Stimulated activated memory B cell treated with anti-CD40 and anti-IgM and Interleukin-4, amounts not matched to agents 10 μg/mL and 1 μg/mL and 100 μg/mL, for 72 hours (primary cell): ENCODE measurements at regions not wholly inside any gene's neighbourhood (a gene's known extent, or its start where the extent isn't known, plus 50 kb on each side); places are given as distances from the start of the nearest gene placed in this dataset.
A peak's percentile ranks its signal among the peaks of the same experiment; 100 is the strongest.
"Not testable (repeated sequence)": the region's sequence is repeated elsewhere in the genome, so short reads cannot be mapped to it uniquely, and the experiment has no call there.

Experiments
- ATAC-seq: fragments of 150-1000 bp; cut with Tn5 transposase; 2 replicates; pipeline ENCODE4 v1.10.0; 2021
- H3K27ac Mint-ChIP-seq: one replicate; pipeline ENCODE4 v1.8.0; 2022; ENCODE audit warnings: mild to moderate bottlenecking, mixed read lengths
- H3K27me3 Mint-ChIP-seq: one replicate; pipeline ENCODE4 v1.8.0; 2022; ENCODE audit warnings: mixed read lengths
- H3K36me3 Mint-ChIP-seq: one replicate; pipeline ENCODE4 v1.8.0; 2022; ENCODE audit warnings: mixed read lengths
- H3K4me1 Mint-ChIP-seq: one replicate; pipeline ENCODE4 v1.8.0; 2022; ENCODE audit warnings: mixed read lengths
- H3K4me3 Mint-ChIP-seq: one replicate; pipeline ENCODE4 v1.8.0; 2022; ENCODE audit warnings: mild to moderate bottlenecking, moderate library complexity, mixed read lengths
- H3K9me3 Mint-ChIP-seq: one replicate; pipeline ENCODE4 v1.8.0; 2022; ENCODE audit warnings: mixed read lengths

DNA sequence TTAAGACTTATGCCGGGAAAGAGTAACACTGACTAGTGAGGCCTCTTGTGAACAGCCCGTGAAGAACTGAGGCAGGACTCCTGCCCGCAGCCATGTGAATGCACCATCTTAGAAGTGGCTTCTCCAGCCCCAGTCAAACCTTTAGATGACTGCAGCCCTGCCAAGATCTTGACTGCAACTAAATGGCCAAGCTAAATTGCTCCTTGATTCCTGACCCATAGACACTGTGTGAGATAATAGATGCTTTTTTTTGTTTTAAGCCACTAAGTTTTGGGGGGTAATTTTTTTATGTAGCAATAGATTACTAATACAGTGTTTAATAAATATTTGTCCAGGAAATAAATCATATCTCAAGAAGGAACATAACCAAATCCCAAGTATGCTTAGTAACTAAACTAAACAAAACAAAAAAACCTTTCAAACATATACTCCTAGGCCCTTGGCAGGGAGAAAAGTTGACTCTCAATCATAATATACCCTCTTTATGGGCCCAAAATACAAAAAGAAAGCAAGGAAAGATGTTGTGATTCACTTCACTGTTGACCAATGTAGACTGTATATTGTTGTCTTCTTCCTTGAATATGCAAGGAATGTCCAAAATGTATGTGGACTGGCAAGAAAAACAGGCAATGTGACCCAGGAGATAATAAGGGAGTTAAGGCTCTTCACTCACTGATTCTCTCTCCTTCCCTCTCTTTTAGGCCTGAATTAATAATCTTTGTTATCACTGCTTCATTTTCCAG lies 79.7 kb upstream of the ZNF366 start:
- Mint-ChIP-seq H3K4me1 (no peaks in the 10 kb centered on the region), H3K9me3 (peaks cover 3% of the 10 kb centered on the region), H3K27me3 (peaks cover 18% of the 10 kb centered on the region), H3K4me3 (no peak overlapping the region), H3K36me3 (no peaks in the 10 kb centered on the region), H3K27ac (no peak overlapping the region)
- no peak for ATAC-seq

- no peak for ATAC-seq
- Mint-ChIP-seq H3K27me3 (peaks cover 17% of the 10 kb centered on the region), H3K4me1 (no peaks in the 10 kb centered on the region)
Measured at GRCh38 chr5:72584466-72584865, 77.3 kb upstream of the ZNF366 start.

GRCh38 chr5:72579290-72579689 lies 72.1 kb upstream of the ZNF366 start:
- not testable (repeated sequence) for H3K27ac Mint-ChIP-seq, H3K4me3 Mint-ChIP-seq, H3K4me1 Mint-ChIP-seq, H3K36me3 Mint-ChIP-seq, ATAC-seq
- Mint-ChIP-seq H3K27me3 (peaks cover 32% of the 10 kb centered on the region), H3K9me3 (peaks cover 13% of the 10 kb centered on the region)

More at GRCh38 chr5:72584466-72584865, 77.3 kb upstream of the ZNF366 start:
- Mint-ChIP-seq H3K36me3 (no peaks in the 10 kb centered on the region), H3K4me3 (no peak overlapping the region), H3K27ac (no peak overlapping the region), H3K9me3 (peaks cover 6% of the 10 kb centered on the region)

DNA sequence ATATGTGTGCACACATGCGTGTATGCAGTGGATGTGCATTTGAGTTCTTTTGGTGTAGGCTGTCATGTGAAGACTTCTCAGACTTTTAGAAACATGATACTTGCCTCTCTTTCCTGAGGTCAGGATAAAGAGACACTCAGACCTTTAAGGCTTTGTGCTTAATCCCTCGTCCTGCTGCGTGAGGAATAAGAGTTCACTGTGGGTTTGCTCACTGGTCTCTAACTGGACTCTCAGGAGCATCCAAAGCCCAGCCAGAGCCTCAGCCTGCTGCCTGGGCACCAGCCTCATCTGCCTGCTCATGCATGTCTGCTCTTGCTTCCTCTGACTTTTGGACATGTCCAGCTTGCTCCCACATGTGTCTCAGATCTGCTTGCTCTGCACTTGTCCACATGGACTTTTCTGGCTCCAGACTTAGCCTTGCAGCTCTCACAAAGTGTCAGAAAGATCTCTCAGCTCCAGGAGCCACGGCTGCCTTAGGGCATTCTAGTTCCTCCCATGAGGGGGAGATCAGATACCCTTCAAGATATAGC lies 65.1 kb upstream of the ZNF366 start:
- Mint-ChIP-seq H3K9me3 (no peaks in the 10 kb centered on the region), H3K27ac (no peak overlapping the region), H3K36me3 (no peaks in the 10 kb centered on the region), H3K27me3 (peaks cover 75% of the 10 kb centered on the region), H3K4me1 (no peaks in the 10 kb centered on the region), H3K4me3 (no peak overlapping the region)
- no peak for ATAC-seq

DNA sequence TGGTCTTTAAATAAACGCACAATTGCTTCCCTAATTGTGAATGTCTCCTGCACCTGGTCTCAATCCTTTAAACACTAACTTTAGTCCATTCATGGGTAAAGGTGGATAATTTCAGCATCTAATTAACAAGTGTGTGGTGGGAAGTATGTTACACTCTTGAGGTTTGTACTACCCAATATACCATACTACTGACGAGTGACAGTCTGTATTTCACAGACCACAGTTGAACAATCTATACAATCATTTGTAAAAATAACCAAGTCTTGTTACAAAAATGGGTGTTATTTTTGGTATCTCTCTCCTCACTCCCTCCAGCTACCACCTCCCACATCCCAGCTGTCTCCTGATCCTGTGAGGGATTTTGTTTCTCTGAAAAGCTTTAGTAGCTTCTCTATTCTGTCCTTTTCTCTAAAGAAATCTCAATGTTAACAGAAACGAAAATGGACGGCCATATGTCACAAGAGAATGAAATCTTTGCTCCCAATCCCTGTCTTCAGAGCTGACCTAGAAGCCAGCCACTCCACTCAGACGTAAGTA lies 62.3 kb upstream of the ZNF366 start:
- H3K36me3 Mint-ChIP-seq = no peaks in the 10 kb centered on the region
- H3K27ac Mint-ChIP-seq = no peak overlapping the region
- no peaks in the 10 kb centered on the region for H3K4me1 Mint-ChIP-seq
- H3K9me3 Mint-ChIP-seq = no peaks in the 10 kb centered on the region
- H3K27me3 Mint-ChIP-seq = peaks cover 74% of the 10 kb centered on the region
- no peak overlapping the region for H3K4me3 Mint-ChIP-seq
- ATAC-seq = no peak

- H3K36me3 Mint-ChIP-seq = no peaks in the 10 kb centered on the region
- no peak overlapping the region for H3K27ac Mint-ChIP-seq
- no peaks in the 10 kb centered on the region for H3K4me1 Mint-ChIP-seq
- no peak overlapping the region for H3K4me3 Mint-ChIP-seq
- H3K9me3 Mint-ChIP-seq = no peaks in the 10 kb centered on the region
- no peak for ATAC-seq
- peaks cover 58% of the 10 kb centered on the region for H3K27me3 Mint-ChIP-seq
Measured at GRCh38 chr5:72566746-72567145, 59.5 kb upstream of the ZNF366 start.

- Mint-ChIP-seq H3K4me3 (no peak overlapping the region), H3K4me1 (no peaks in the 10 kb centered on the region), H3K27me3 (peaks cover 57% of the 10 kb centered on the region), H3K27ac (no peak overlapping the region), H3K36me3 (no peaks in the 10 kb centered on the region), H3K9me3 (no peaks in the 10 kb centered on the region)
- ATAC-seq = no peak
Measured at GRCh38 chr5:72565513-72566289, 58.5 kb upstream of the ZNF366 start.

- no peak overlapping the region for H3K27ac Mint-ChIP-seq
- no peak overlapping the region for H3K4me3 Mint-ChIP-seq
- H3K27me3 Mint-ChIP-seq = peaks cover 39% of the 10 kb centered on the region
- ATAC-seq = no peak
- H3K36me3 Mint-ChIP-seq = no peaks in the 10 kb centered on the region
- H3K4me1 Mint-ChIP-seq = peaks cover under 1% of the 10 kb centered on the region
- H3K9me3 Mint-ChIP-seq = no peaks in the 10 kb centered on the region
Measured at GRCh38 chr5:72562717-72563116, 55.5 kb upstream of the ZNF366 start.

DNA sequence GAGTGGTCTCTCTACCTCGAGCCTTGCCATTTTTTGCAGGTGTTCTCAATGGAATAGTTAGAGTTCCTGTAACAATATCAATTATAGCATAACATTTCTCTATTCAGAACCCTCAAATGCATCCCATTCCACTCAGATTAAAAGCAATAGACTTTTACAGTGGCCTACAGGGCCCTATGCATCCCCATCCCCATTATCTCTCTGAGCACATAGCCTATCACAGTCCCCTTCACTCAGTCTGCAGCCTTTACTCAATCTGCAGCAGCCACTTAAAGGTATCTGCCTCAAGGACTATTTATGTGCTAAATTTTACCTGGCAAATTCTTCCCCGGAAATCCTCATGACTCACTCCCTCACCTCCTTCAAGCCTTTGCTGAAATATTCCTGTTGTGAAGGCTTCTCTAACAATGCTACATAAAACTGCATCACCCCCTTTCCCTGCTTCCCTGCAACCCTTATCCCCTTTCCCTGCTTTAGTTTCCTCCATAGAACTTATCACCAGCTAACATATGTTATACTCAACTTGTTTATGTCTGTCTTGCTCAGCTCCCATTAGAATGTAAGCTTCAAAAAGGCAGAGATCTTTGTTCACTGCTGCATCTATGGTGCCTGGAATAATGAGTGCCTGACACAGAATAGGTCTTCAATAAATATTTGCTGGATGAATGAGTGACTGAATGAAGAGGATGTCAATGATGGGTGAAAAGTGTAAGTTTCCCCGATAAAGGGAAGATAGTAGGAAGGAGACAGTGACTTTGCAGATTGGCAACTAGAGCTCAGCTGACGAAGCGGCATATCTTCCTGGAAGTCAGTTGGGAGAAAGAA lies 54.1 kb upstream of the ZNF366 start:
- Mint-ChIP-seq H3K27me3 (peaks cover 32% of the 10 kb centered on the region), H3K36me3 (no peaks in the 10 kb centered on the region), H3K4me1 (peaks cover 14% of the 10 kb centered on the region), H3K9me3 (no peaks in the 10 kb centered on the region), H3K4me3 (no peak overlapping the region), H3K27ac (no peak overlapping the region)
- ATAC-seq = no peak

GRCh38 chr5:72559866-72560766 lies 52.9 kb upstream of the ZNF366 start:
- no peak overlapping the region for H3K27ac Mint-ChIP-seq
- no peak for ATAC-seq
- H3K4me1 Mint-ChIP-seq = peaks cover 19% of the 10 kb centered on the region
- H3K4me3 Mint-ChIP-seq = no peak overlapping the region
- no peaks in the 10 kb centered on the region for H3K36me3 Mint-ChIP-seq
- H3K9me3 Mint-ChIP-seq = no peaks in the 10 kb centered on the region
- H3K27me3 Mint-ChIP-seq = peaks cover 20% of the 10 kb centered on the region

- H3K27me3 Mint-ChIP-seq = peaks cover 12% of the 10 kb centered on the region
Measured at GRCh38 chr5:72558383-72558782, 51.2 kb upstream of the ZNF366 start.

GRCh38 chr5:72558046-72558336 lies 50.8 kb upstream of the ZNF366 start:
- H3K9me3 Mint-ChIP-seq = no peaks in the 10 kb centered on the region
- H3K27ac Mint-ChIP-seq = no peak overlapping the region
- no peak overlapping the region for H3K4me3 Mint-ChIP-seq
- peaks cover 19% of the 10 kb centered on the region for H3K4me1 Mint-ChIP-seq
- no peaks in the 10 kb centered on the region for H3K36me3 Mint-ChIP-seq
- H3K27me3 Mint-ChIP-seq = peaks cover 16% of the 10 kb centered on the region
- no peak for ATAC-seq

More at GRCh38 chr5:72558383-72558782, 51.2 kb upstream of the ZNF366 start:
- no peak for ATAC-seq
- H3K4me1 Mint-ChIP-seq = peaks cover 19% of the 10 kb centered on the region
- H3K4me3 Mint-ChIP-seq = no peak overlapping the region
- H3K27ac Mint-ChIP-seq = no peak overlapping the region
- H3K9me3 Mint-ChIP-seq = no peaks in the 10 kb centered on the region
- no peaks in the 10 kb centered on the region for H3K36me3 Mint-ChIP-seq

- H3K4me3 Mint-ChIP-seq = peak overlapping the region; percentile 79
- H3K27me3 Mint-ChIP-seq = peaks cover 22% of the 10 kb centered on the region
- H3K4me1 Mint-ChIP-seq = peaks cover 19% of the 10 kb centered on the region
- no peaks in the 10 kb centered on the region for H3K9me3 Mint-ChIP-seq
- no peaks in the 10 kb centered on the region for H3K36me3 Mint-ChIP-seq
- peak; percentile 22 for ATAC-seq
- H3K27ac Mint-ChIP-seq = peak overlapping the region; percentile 76
Measured at GRCh38 chr5:72557167-72558045, 50.2 kb upstream of the ZNF366 start.
